Renal pelvis (tissue), 1 donor: ENCODE measurements at regions not wholly inside any gene's neighbourhood (a gene's known extent, or its start where the extent isn't known, plus 50 kb on each side); places are given as distances from the start of the nearest gene placed in this dataset.
"Not testable (repeated sequence)": the region's sequence is repeated elsewhere in the genome, so short reads cannot be mapped to it uniquely, and the experiment has no call there.

ENCODE experiments used
- DNase-seq: peaks from one replicate; pipeline ENCODE4 v3.0.0-alpha.2; 2013

DNA sequence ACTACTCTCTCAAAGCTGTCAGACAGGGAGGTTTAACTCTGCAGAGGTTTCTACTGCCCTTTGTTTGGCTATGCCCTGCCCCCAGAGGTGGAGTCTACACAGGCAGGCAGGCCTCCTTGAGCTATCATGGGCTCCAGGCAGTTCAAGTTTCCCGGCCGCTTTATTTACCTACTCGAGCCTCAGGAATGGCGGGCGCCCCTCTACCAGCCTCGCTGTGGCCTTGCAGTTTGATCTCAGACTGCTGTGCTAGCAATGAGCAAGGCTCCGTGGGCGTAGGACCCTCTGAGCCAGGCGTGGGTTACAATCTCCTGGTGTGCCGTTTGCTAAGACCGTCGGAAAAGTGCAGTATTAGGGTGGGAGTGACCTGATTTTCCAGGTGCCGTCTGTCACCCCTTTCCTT is 124.3 kb downstream of the PTCHD1 start:
- not testable (repeated sequence) for DNase-seq

GRCh38 chrX:23465105-23465791 is 130.6 kb downstream of the PTCHD1 start:
- no peak for DNase-seq

DNA sequence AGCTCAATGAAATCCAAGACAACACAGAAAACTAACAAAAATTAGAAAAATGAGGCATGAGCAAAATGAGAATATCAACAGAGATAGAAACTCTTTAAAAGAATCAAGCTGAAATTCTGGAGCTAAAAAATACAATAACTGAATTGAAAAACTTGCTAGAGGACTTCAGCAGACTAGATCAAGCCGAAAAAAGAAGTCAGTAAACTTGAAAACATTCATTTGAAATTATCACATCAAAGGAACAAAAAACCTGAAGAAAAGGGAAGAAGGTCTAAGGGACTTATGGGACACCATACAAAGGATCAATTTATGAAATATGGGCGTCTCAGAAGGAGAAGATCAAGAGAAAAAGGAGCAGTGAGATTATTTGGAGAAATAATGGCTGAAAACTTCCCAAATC is 131.3 kb downstream of the PTCHD1 start:
- no peak for DNase-seq

DNA sequence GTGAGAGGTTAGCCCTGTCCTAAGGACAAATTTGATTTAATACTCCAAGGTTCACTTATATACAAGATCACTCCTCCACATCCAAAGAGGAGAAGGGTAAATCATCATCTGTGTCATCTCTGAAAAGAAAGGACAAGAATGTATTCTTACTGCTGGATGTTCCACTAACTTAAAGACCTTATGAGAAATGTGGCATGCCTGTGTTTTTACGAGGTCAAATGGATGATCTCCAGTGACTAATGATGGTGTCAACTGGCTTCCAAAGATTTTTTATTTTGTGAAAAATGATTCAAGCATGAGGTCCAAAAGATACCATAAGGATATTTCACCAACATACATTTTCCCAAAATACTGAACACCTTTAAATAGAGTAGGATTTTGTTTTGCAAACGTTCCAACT is 143.4 kb downstream of the PTCHD1 start:
- DNase-seq: no peak

- DNase-seq: no peak
Observed at GRCh38 chrX:23478561-23478960, 143.9 kb downstream of the PTCHD1 start.

- no peak for DNase-seq
Observed at GRCh38 chrX:23482561-23482960, 147.9 kb downstream of the PTCHD1 start.

- DNase-seq: no peak
Observed at GRCh38 chrX:23483396-23483795, 148.7 kb downstream of the PTCHD1 start.

- no peak for DNase-seq
Observed at GRCh38 chrX:23493941-23494374, 159.3 kb downstream of the PTCHD1 start.

GRCh38 chrX:23494741-23495140 is 160.1 kb downstream of the PTCHD1 start:
- no peak for DNase-seq

DNA sequence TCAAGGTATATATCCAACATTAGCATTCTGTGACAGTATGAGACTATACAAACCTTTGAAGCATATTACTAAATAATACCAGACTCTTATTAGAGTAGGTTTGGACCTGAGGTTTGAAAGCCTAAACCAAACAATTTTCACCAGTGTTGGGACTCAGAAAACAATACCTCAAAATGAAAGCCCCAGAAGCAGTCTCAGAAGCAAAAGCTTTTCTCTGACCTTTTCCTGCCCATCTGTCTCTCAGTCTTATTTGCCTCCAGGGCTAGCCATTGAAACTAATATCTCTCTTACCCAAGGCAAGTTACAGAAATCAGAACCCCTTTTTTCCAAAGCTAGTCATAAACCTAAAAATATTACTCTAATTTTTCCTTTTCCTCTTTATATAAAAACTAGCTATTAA is 163.3 kb downstream of the PTCHD1 start:
- DNase-seq: no peak

GRCh38 chrX:23501974-23502373 is 165.3 kb upstream of the PRDX4 start:
- no peak for DNase-seq

DNA sequence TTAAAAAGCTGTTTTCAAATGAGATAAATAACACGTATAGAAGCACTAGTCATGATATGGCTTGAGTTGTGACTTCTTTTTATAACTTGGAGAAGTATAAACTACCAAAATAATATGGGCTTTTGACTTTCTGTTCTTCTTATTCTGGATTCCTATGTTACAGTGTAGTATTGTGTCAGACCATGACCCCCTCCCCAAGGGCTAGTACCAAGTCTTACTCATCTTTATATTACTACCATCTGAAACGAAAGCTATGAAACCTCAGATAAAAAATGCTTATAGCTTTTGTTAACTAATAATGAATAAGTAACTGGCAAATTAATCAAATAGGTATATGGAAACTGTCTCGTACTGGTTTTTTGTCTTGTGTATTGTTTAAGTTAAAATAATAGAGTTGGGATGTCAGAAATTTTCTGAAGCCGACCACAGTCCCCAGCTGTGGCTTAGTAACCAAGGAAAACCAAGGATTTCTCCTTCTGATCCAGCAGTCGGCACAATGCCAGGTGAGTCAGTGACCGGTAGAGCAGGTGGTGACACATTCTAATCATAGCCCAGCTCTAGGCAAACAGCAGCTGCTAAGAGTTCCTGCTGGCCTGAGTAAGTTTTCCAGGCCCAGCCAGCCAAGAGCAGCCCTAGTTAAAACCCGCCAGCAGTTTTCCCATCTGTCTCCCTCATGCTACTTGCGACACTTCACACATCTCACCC is 163.3 kb upstream of the PRDX4 start:
- peak; percentile 20 for DNase-seq

DNA sequence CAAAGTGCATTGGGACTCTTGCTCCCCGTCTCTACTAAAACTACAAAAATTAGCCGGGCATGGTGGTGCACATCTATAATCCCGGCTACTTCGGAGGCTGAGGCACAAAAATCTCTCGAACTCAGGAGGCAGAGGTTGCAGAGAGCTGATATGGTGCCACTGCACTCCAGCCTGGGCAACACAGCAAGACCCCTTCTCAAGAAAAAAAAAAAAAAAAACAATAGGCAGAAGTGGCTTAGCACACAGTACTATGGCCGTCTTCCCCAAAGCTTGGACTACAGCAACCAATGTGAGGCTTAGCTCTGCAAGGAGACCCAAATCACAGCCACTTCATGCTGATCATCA is 162.8 kb upstream of the PRDX4 start:
- no peak for DNase-seq

DNA sequence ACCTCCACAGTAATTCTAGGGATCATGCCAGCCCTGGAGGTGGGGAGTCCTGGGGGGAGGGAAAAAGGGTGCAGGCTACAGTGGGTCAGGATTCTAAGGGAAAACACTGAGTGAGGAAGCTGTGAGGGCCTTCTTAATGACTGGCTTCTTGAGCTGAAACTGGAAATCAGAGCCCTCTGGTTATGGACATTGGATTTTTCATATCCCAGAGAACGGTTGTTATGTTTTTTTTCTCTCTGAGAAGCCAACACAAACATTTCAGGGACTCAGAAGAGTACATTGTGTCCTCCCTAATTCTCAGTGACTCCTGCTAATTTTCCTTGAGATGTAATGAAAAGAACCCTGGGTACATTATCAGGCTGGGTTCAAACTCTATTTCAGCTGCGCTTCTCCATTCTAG is 162.4 kb upstream of the PRDX4 start:
- DNase-seq: no peak

DNA sequence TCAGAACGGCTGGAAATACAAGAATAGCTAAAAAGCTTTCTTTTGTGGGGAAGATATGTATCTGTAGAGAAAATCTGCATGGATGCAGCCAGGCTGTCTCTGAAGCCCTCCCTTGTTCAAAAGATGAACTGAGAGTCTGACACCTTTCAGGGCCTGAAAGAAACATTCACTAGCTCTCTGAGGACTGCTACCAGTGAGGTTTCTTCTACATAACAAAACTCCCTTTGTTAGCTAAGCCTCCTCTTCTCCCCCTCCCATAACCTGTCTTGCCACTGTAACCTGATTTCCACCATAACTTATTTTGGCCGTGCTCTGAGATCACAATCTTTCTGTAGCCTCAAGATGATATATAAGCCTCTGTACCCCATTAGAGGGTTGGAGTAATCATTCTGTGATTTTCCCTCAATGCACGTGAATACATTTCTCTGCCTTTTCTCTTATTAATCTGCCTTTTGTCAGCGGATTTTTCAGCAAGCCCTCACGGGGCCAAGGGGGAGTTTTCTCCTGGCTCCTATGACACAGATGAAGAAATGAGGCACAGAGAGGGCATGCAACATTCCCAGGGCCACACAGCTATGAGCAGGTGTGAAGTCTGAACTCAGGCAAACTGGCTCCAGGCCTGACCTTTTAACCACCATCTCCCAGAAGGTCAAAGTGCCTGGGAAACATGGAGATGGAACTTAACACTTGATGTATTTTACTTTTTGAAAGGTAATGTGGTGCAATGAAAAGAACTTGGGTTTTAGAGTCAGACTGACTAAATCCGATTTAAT is 161.6 kb upstream of the PRDX4 start:
- DNase-seq: no peak

DNA sequence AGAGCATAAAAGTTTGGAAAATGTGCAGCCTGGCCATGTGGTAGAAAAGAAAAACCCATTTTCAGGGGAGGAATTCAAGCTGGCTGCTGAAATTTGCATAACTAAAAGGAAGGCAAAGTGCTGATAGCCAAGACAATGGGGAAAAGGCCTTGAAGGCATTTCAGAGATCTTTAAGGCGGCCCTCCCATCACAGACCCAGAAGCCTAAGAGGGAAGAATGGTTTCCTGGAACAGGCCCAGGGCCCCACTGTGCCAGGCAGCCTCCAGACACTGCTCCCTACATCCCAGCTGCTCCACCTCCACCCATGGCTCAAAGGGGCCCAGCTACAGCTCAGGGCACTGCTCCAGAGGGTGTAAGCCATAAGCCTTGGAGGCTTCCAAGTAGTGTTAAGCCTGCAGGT is 158.0 kb upstream of the PRDX4 start:
- no peak for DNase-seq

GRCh38 chrX:23511793-23512192 is 155.5 kb upstream of the PRDX4 start:
- DNase-seq: no peak

GRCh38 chrX:23513121-23513520 is 154.2 kb upstream of the PRDX4 start:
- no peak for DNase-seq

GRCh38 chrX:23514082-23514481 is 153.2 kb upstream of the PRDX4 start:
- DNase-seq: no peak

- DNase-seq: no peak
Observed at GRCh38 chrX:23515028-23515427, 152.3 kb upstream of the PRDX4 start.

GRCh38 chrX:23523026-23523657 is 144.2 kb upstream of the PRDX4 start:
- DNase-seq: not testable (repeated sequence)

- DNase-seq: no peak
Observed at GRCh38 chrX:23524467-23524866, 142.8 kb upstream of the PRDX4 start.

GRCh38 chrX:23525531-23525930 is 141.8 kb upstream of the PRDX4 start:
- DNase-seq: no peak
